HEK293T (cell line): ENCODE measurements at regions not wholly inside any gene's neighbourhood (a gene's known extent, or its start where the extent isn't known, plus 50 kb on each side); places are given as distances from the start of the nearest gene placed in this dataset.

Experiments used
- CTCF ChIA-PET: fragments of 350-600 bp; formaldehyde crosslinking; extraction: SDS; loops from one replicate; lab custom pipeline; 2021; ENCODE audit warnings: antibody characterized with exemption, inconsistent platforms; lab: Yijun Ruan, JAX
- POLR2A ChIA-PET: fragments of 350-600 bp; formaldehyde crosslinking; extraction: SDS; loops from one replicate; lab custom pipeline; 2020; ENCODE audit warnings: antibody characterized with exemption, inconsistent platforms; lab: Yijun Ruan, JAX
- DNase-seq: peaks from one replicate; pipeline ENCODE4 v3.0.0; 2012; ENCODE audit warnings: mixed read lengths; ENCODE audit errors: extremely low spot score
- ARNT ChIP-seq: fragments of 450-650 bp; IDR thresholded peaks from 2 replicates; pipeline ENCODE4 v1.6.1; 2017; ENCODE audit warnings: mild to moderate bottlenecking
- BHLHE40 ChIP-seq: fragments of 450-650 bp; IDR thresholded peaks from 2 replicates; pipeline ENCODE4 v1.6.1; 2016; ENCODE audit warnings: mild to moderate bottlenecking, moderate library complexity, borderline replicate concordance
- CTBP1 ChIP-seq: fragments of 450-650 bp; IDR thresholded peaks from 2 replicates; pipeline ENCODE4 v1.6.1; 2016; ENCODE audit warnings: borderline replicate concordance
- ELF4 ChIP-seq: fragments of 450-650 bp; IDR thresholded peaks from 2 replicates; pipeline ENCODE4 v1.6.1; 2017; ENCODE audit warnings: antibody characterized with exemption
- FOXA1 ChIP-seq: fragments of 450-650 bp; IDR thresholded peaks from 2 replicates; pipeline ENCODE4 v1.6.1; 2016; ENCODE audit warnings: mild to moderate bottlenecking
- FOXK2 ChIP-seq: fragments of 450-650 bp; IDR thresholded peaks from 2 replicates; pipeline ENCODE4 v1.6.1; 2016; ENCODE audit warnings: mild to moderate bottlenecking
- FOXM1 ChIP-seq: fragments of 450-650 bp; IDR thresholded peaks from 2 replicates; pipeline ENCODE4 v1.6.1; 2017; ENCODE audit warnings: mild to moderate bottlenecking, borderline replicate concordance
- HDGF ChIP-seq: fragments of 450-650 bp; IDR thresholded peaks from 2 replicates; pipeline ENCODE4 v1.6.1; 2017; ENCODE audit warnings: antibody characterized with exemption, borderline replicate concordance
- L3MBTL2 ChIP-seq: fragments of 450-650 bp; conservative IDR thresholded peaks from 2 replicates; pipeline ENCODE4 v1.6.1; 2016; ENCODE audit warnings: mild to moderate bottlenecking
- LEF1 ChIP-seq: fragments of 450-650 bp; IDR thresholded peaks from 2 replicates; pipeline ENCODE4 v1.6.1; 2017; ENCODE audit warnings: mild to moderate bottlenecking, borderline replicate concordance
- NFRKB ChIP-seq: fragments of 450-650 bp; IDR thresholded peaks from 2 replicates; pipeline ENCODE4 v1.6.1; 2016; ENCODE audit warnings: mild to moderate bottlenecking, moderate library complexity
- SP1 ChIP-seq: fragments of 450-650 bp; IDR thresholded peaks from 2 replicates; pipeline ENCODE4 v1.6.1; 2017
- SUZ12 ChIP-seq: fragments of 450-650 bp; IDR thresholded peaks from 2 replicates; pipeline ENCODE4 v1.6.1; 2016; ENCODE audit warnings: mild to moderate bottlenecking
- TARDBP ChIP-seq: fragments of 450-650 bp; IDR thresholded peaks from 2 replicates; pipeline ENCODE4 v1.6.1; 2016
- ZNF384 ChIP-seq: fragments of 450-650 bp; IDR thresholded peaks from 2 replicates; pipeline ENCODE4 v1.6.1; 2016
- TF ChIP-seq, protein P1 (sequence below): fragments of 450-650 bp; IDR thresholded peaks from 2 replicates; pipeline ENCODE4 v1.6.1; 2016

DNA sequence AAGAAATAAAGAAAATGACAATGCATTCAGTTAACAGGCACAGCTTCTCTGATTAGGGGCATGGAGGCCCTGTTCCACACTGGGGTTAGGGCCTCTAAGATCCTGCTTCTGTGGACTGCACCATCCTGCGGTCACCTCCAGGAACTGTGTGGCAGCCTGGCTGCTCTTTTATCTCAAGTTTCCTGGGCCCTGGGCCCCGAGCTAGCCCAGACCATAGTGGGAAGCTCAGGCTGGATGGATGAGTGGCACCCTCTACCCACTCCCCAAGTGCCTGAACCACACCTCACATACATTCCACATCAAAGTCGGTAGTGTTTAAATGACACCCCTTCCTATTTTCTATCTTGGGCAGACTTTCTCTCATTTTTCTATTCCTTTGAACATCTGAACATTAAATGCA is 461.5 kb upstream of the MKI67 start:
- DNase-seq = no peak
- POLR2A ChIA-PET = no interaction called here
- TF ChIP-seq LEF1 = no peak
- TF ChIP-seq CTBP1 = no peak
- no peak for TF ChIP-seq SUZ12
- no peak for TF ChIP-seq ELF4
- no peak for TF ChIP-seq HDGF
- no peak for TF ChIP-seq NFRKB
- TF ChIP-seq FOXM1 = no peak
- TF ChIP-seq BHLHE40 = no peak
- TF ChIP-seq ZNF384 = no peak
- CTCF ChIA-PET = no interaction called here

- DNase-seq = no peak
- CTCF ChIA-PET = no interaction called here
- POLR2A ChIA-PET = no interaction called here
- TF ChIP-seq SP1 (no peak), NFRKB (no peak), ARNT (no peak), SUZ12 (no peak), TARDBP (no peak), FOXM1 (no peak)
These were observed 462.2 kb upstream of the MKI67 start for GRCh38 chr10:128588402-128588801.

- TF ChIP-seq HDGF (no peak), FOXM1 (no peak), ELF4 (no peak), TARDBP (no peak), FOXA1 (no peak)
- ChIA-PET CTCF (no interaction called here), POLR2A (no interaction called here)
- no peak for DNase-seq
These were observed 468.5 kb upstream of the MKI67 start for GRCh38 chr10:128594688-128595087.

- no peak for TF ChIP-seq SP1
- TF ChIP-seq, protein P1, sequence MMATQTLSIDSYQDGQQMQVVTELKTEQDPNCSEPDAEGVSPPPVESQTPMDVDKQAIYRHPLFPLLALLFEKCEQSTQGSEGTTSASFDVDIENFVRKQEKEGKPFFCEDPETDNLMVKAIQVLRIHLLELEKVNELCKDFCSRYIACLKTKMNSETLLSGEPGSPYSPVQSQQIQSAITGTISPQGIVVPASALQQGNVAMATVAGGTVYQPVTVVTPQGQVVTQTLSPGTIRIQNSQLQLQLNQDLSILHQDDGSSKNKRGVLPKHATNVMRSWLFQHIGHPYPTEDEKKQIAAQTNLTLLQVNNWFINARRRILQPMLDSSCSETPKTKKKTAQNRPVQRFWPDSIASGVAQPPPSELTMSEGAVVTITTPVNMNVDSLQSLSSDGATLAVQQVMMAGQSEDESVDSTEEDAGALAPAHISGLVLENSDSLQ = no peak
- TF ChIP-seq ZNF384 = no peak
- no peak for TF ChIP-seq BHLHE40
- no peak for TF ChIP-seq LEF1
- no peak for TF ChIP-seq FOXK2
- no peak for TF ChIP-seq TARDBP
- no peak for TF ChIP-seq CTBP1
- no peak for TF ChIP-seq FOXM1
- TF ChIP-seq HDGF = no peak
- no peak for TF ChIP-seq SUZ12
- TF ChIP-seq FOXA1 = no peak
- TF ChIP-seq L3MBTL2 = no peak
- no peak for TF ChIP-seq ELF4
- TF ChIP-seq NFRKB = no peak
- TF ChIP-seq ARNT = no peak
- ChIA-PET CTCF (no interaction called here), POLR2A (no interaction called here)
- DNase-seq = no peak
These were observed 470.7 kb upstream of the MKI67 start for GRCh38 chr10:128596906-128597305.

GRCh38 chr10:128599030-128599429 is 472.8 kb upstream of the MKI67 start:
- CTCF ChIA-PET = no interaction called here
- DNase-seq = no peak
- TF ChIP-seq TARDBP (no peak), SP1 (no peak), ARNT (no peak), FOXA1 (no peak), ELF4 (no peak), SUZ12 (no peak), NFRKB (no peak), ZNF384 (no peak), LEF1 (no peak), CTBP1 (no peak), L3MBTL2 (no peak), FOXM1 (no peak), HDGF (no peak), BHLHE40 (no peak), FOXK2 (no peak)
- TF ChIP-seq, protein P1 = no peak
- POLR2A ChIA-PET = no interaction called here

- ChIA-PET POLR2A (no interaction called here), CTCF (no interaction called here)
- TF ChIP-seq SP1 (no peak), FOXA1 (no peak), HDGF (no peak), NFRKB (no peak), SUZ12 (no peak), FOXM1 (no peak), TARDBP (no peak), LEF1 (no peak), ARNT (no peak), FOXK2 (no peak), ELF4 (no peak), L3MBTL2 (no peak), CTBP1 (no peak)
- TF ChIP-seq, protein P1 = no peak
- no peak for DNase-seq
These were observed 473.3 kb upstream of the MKI67 start for GRCh38 chr10:128599538-128599937.

DNA sequence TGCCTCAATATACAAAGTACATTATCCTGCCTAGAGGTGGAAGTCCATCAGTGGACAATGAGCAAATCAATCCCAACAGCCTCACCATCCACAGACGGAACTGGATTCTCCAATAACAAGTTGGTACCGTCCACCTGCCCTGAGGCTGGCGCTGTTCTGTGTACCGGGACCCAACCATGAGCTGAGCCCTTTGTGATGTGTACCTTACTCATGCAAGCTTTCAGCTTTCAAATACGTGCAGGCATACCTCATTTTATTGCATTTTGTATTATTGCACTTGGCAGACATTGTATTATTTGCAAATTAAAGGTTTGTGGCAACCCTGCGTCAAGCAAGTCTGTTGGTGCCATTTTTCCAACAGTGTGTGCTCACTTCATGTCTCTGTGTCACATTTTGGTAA is 476.0 kb upstream of the MKI67 start:
- ChIA-PET CTCF (no interaction called here), POLR2A (no interaction called here)
- DNase-seq = no peak
- TF ChIP-seq ARNT (no peak), SUZ12 (no peak), LEF1 (no peak), TARDBP (no peak), BHLHE40 (no peak), SP1 (no peak), FOXM1 (no peak), FOXK2 (no peak), L3MBTL2 (no peak), FOXA1 (no peak), HDGF (no peak), ZNF384 (no peak), ELF4 (no peak), NFRKB (no peak), CTBP1 (no peak)
- TF ChIP-seq, protein P1 = no peak
